ENCODE measurements at regions not wholly inside any gene's neighbourhood (a gene's known extent, or its start where the extent isn't known, plus 50 kb on each side); places are given as distances from the start of the nearest gene placed in this dataset.

GRCh38 chr13:59487883-59488282, 675.8 kb downstream of the DIAPH3 start:
- no peaks in the 10 kb centered on the region for H3K27me3 ChIP-seq (ENCODE audit: insufficient read depth, low read length)
- H3K4me1 ChIP-seq (ENCODE audit: insufficient read depth, low read length) = peaks cover 9% of the 10 kb centered on the region
- no peak overlapping the region for H2AFZ ChIP-seq (ENCODE audit: low read depth, low read length)
- H3K36me3 ChIP-seq (ENCODE audit: insufficient read depth, low read length) = no peaks in the 10 kb centered on the region
- H3K9me3 ChIP-seq (ENCODE audit: low read length) = peaks cover 2% of the 10 kb centered on the region
- no peak overlapping the region for H3K4me3 ChIP-seq (ENCODE audit: low read length)

GRCh38 chr13:59488436-59488835, 675.3 kb downstream of the DIAPH3 start:
- H3K4me3 ChIP-seq (ENCODE audit: low read length) = no peak overlapping the region
- H2AFZ ChIP-seq (ENCODE audit: low read depth, low read length) = no peak overlapping the region
- H3K9me3 ChIP-seq (ENCODE audit: low read length) = peaks cover 2% of the 10 kb centered on the region
- no peaks in the 10 kb centered on the region for H3K27me3 ChIP-seq (ENCODE audit: insufficient read depth, low read length)
- peaks cover 6% of the 10 kb centered on the region for H3K4me1 ChIP-seq (ENCODE audit: insufficient read depth, low read length)
- no peaks in the 10 kb centered on the region for H3K36me3 ChIP-seq (ENCODE audit: insufficient read depth, low read length)

GRCh38 chr13:59490651-59491050, 673.1 kb downstream of the DIAPH3 start:
- peaks cover 5% of the 10 kb centered on the region for H3K4me1 ChIP-seq (ENCODE audit: insufficient read depth, low read length)
- H3K4me3 ChIP-seq (ENCODE audit: low read length) = no peak overlapping the region
- no peak overlapping the region for H2AFZ ChIP-seq (ENCODE audit: low read depth, low read length)
- peaks cover 2% of the 10 kb centered on the region for H3K9me3 ChIP-seq (ENCODE audit: low read length)
- H3K36me3 ChIP-seq (ENCODE audit: insufficient read depth, low read length) = no peaks in the 10 kb centered on the region
- no peaks in the 10 kb centered on the region for H3K27me3 ChIP-seq (ENCODE audit: insufficient read depth, low read length)

GRCh38 chr13:59492030-59492636, 671.6 kb downstream of the DIAPH3 start:
- peaks cover 2% of the 10 kb centered on the region for H3K9me3 ChIP-seq (ENCODE audit: low read length)
- H3K4me1 ChIP-seq (ENCODE audit: insufficient read depth, low read length) = peaks cover 11% of the 10 kb centered on the region
- H2AFZ ChIP-seq (ENCODE audit: low read depth, low read length) = no peak overlapping the region

GRCh38 chr13:59493436-59493965, 670.2 kb downstream of the DIAPH3 start:
- Histone ChIP-seq H3K4me1 (ENCODE audit: insufficient read depth, low read length) (peaks cover 11% of the 10 kb centered on the region), H3K36me3 (ENCODE audit: insufficient read depth, low read length) (no peaks in the 10 kb centered on the region), H3K9me3 (ENCODE audit: low read length) (no peaks in the 10 kb centered on the region), H3K4me3 (ENCODE audit: low read length) (no peak overlapping the region), H2AFZ (ENCODE audit: low read depth, low read length) (no peak overlapping the region), H3K27me3 (ENCODE audit: insufficient read depth, low read length) (no peaks in the 10 kb centered on the region)

More at GRCh38 chr13:59492030-59492636, 671.6 kb downstream of the DIAPH3 start:
- H3K27me3 ChIP-seq (ENCODE audit: insufficient read depth, low read length) = no peaks in the 10 kb centered on the region
- no peaks in the 10 kb centered on the region for H3K36me3 ChIP-seq (ENCODE audit: insufficient read depth, low read length)
- H3K4me3 ChIP-seq (ENCODE audit: low read length) = no peak overlapping the region

- no peaks in the 10 kb centered on the region for H3K9me3 ChIP-seq (ENCODE audit: low read length)
- peaks cover 11% of the 10 kb centered on the region for H3K4me1 ChIP-seq (ENCODE audit: insufficient read depth, low read length)
- no peaks in the 10 kb centered on the region for H3K36me3 ChIP-seq (ENCODE audit: insufficient read depth, low read length)
- H2AFZ ChIP-seq (ENCODE audit: low read depth, low read length) = no peak overlapping the region
- no peak overlapping the region for H3K4me3 ChIP-seq (ENCODE audit: low read length)
- no peaks in the 10 kb centered on the region for H3K27me3 ChIP-seq (ENCODE audit: insufficient read depth, low read length)
Measured at GRCh38 chr13:59494151-59494550, 669.6 kb downstream of the DIAPH3 start.

- Histone ChIP-seq H3K27me3 (ENCODE audit: insufficient read depth, low read length) (no peaks in the 10 kb centered on the region), H2AFZ (ENCODE audit: low read depth, low read length) (no peak overlapping the region), H3K4me1 (ENCODE audit: insufficient read depth, low read length) (peaks cover 11% of the 10 kb centered on the region), H3K9me3 (ENCODE audit: low read length) (no peaks in the 10 kb centered on the region), H3K36me3 (ENCODE audit: insufficient read depth, low read length) (no peaks in the 10 kb centered on the region), H3K4me3 (ENCODE audit: low read length) (no peak overlapping the region)
Measured at GRCh38 chr13:59494560-59494970, 669.2 kb downstream of the DIAPH3 start.

- Histone ChIP-seq H3K36me3 (ENCODE audit: insufficient read depth, low read length) (no peaks in the 10 kb centered on the region), H3K9me3 (ENCODE audit: low read length) (no peaks in the 10 kb centered on the region), H3K27me3 (ENCODE audit: insufficient read depth, low read length) (no peaks in the 10 kb centered on the region), H3K4me3 (ENCODE audit: low read length) (no peak overlapping the region), H2AFZ (ENCODE audit: low read depth, low read length) (no peak overlapping the region), H3K4me1 (ENCODE audit: insufficient read depth, low read length) (peaks cover 11% of the 10 kb centered on the region)
Measured at GRCh38 chr13:59495299-59495698, 668.4 kb downstream of the DIAPH3 start.

GRCh38 chr13:59495936-59496512, 667.7 kb downstream of the DIAPH3 start:
- H3K4me3 ChIP-seq (ENCODE audit: low read length) = no peak overlapping the region
- no peaks in the 10 kb centered on the region for H3K36me3 ChIP-seq (ENCODE audit: insufficient read depth, low read length)
- no peaks in the 10 kb centered on the region for H3K9me3 ChIP-seq (ENCODE audit: low read length)
- peaks cover 11% of the 10 kb centered on the region for H3K4me1 ChIP-seq (ENCODE audit: insufficient read depth, low read length)
- no peaks in the 10 kb centered on the region for H3K27me3 ChIP-seq (ENCODE audit: insufficient read depth, low read length)
- no peak overlapping the region for H2AFZ ChIP-seq (ENCODE audit: low read depth, low read length)

GRCh38 chr13:59497621-59498247, 666.0 kb downstream of the DIAPH3 start:
- H3K27me3 ChIP-seq (ENCODE audit: insufficient read depth, low read length) = no peaks in the 10 kb centered on the region
- H3K9me3 ChIP-seq (ENCODE audit: low read length) = no peaks in the 10 kb centered on the region
- H2AFZ ChIP-seq (ENCODE audit: low read depth, low read length) = no peak overlapping the region
- peaks cover 11% of the 10 kb centered on the region for H3K4me1 ChIP-seq (ENCODE audit: insufficient read depth, low read length)
- H3K36me3 ChIP-seq (ENCODE audit: insufficient read depth, low read length) = no peaks in the 10 kb centered on the region
- no peak overlapping the region for H3K4me3 ChIP-seq (ENCODE audit: low read length)

GRCh38 chr13:59501004-59501403, 662.7 kb downstream of the DIAPH3 start:
- Histone ChIP-seq H3K27me3 (ENCODE audit: insufficient read depth, low read length) (no peaks in the 10 kb centered on the region), H3K4me3 (ENCODE audit: low read length) (no peak overlapping the region), H3K36me3 (ENCODE audit: insufficient read depth, low read length) (no peaks in the 10 kb centered on the region), H3K4me1 (ENCODE audit: insufficient read depth, low read length) (peaks cover 16% of the 10 kb centered on the region), H3K9me3 (ENCODE audit: low read length) (no peaks in the 10 kb centered on the region), H2AFZ (ENCODE audit: low read depth, low read length) (no peak overlapping the region)

- peaks cover 10% of the 10 kb centered on the region for H3K4me1 ChIP-seq (ENCODE audit: insufficient read depth, low read length)
- no peak overlapping the region for H2AFZ ChIP-seq (ENCODE audit: low read depth, low read length)
- H3K27me3 ChIP-seq (ENCODE audit: insufficient read depth, low read length) = no peaks in the 10 kb centered on the region
- H3K9me3 ChIP-seq (ENCODE audit: low read length) = no peaks in the 10 kb centered on the region
- no peak overlapping the region for H3K4me3 ChIP-seq (ENCODE audit: low read length)
- H3K36me3 ChIP-seq (ENCODE audit: insufficient read depth, low read length) = no peaks in the 10 kb centered on the region
Measured at GRCh38 chr13:59504407-59504806, 659.3 kb downstream of the DIAPH3 start.

- H3K27me3 ChIP-seq (ENCODE audit: insufficient read depth, low read length) = no peaks in the 10 kb centered on the region
- H3K4me1 ChIP-seq (ENCODE audit: insufficient read depth, low read length) = no peaks in the 10 kb centered on the region
- H3K4me3 ChIP-seq (ENCODE audit: low read length) = no peak overlapping the region
- H2AFZ ChIP-seq (ENCODE audit: low read depth, low read length) = no peak overlapping the region
- no peaks in the 10 kb centered on the region for H3K9me3 ChIP-seq (ENCODE audit: low read length)
- no peaks in the 10 kb centered on the region for H3K36me3 ChIP-seq (ENCODE audit: insufficient read depth, low read length)
Measured at GRCh38 chr13:59510386-59510785, 653.3 kb downstream of the DIAPH3 start.
